GM23338 (cell line): ENCODE measurements at regions not wholly inside any gene's neighbourhood (a gene's known extent, or its start where the extent isn't known, plus 50 kb on each side); places are given as distances from the start of the nearest gene placed in this dataset.

Source experiments
- CREB1 ChIP-seq: fragments of 250-450 bp; sonication (Bioruptor Pico); IDR thresholded peaks from 2 replicates; pipeline ENCODE4 v1.5.0; 2020; ENCODE audit warnings: low read depth, mild to moderate bottlenecking, moderate library complexity
- ETS1 ChIP-seq: IDR thresholded peaks from 2 replicates; pipeline ENCODE4 v1.6.1; 2016; ENCODE audit warnings: antibody characterized with exemption
- EZH2phosphoT487 ChIP-seq: fragments of 200-600 bp; sonication (generic); IDR thresholded peaks from one replicate; pipeline ENCODE4 v1.8.1; 2018; ENCODE audit warnings: antibody characterized with exemption; ENCODE audit not compliant: unreplicated experiment
- NANOG ChIP-seq: IDR thresholded peaks from 2 replicates; pipeline ENCODE4 v1.6.1; 2016; ENCODE audit warnings: antibody characterized with exemption, borderline replicate concordance
- POLR2AphosphoS5 ChIP-seq: IDR thresholded peaks from 2 replicates; pipeline ENCODE4 v1.6.1; 2016; ENCODE audit warnings: antibody characterized with exemption, low read depth
- ZNF114 ChIP-seq: fragments of 250-450 bp; sonication (Bioruptor Pico); IDR thresholded peaks from 2 replicates; pipeline ENCODE4 v1.5.0; 2020; ENCODE audit warnings: mild to moderate bottlenecking, moderate library complexity
- ZNF462 ChIP-seq: fragments of 250-450 bp; sonication (Bioruptor Pico); IDR thresholded peaks from 2 replicates; pipeline ENCODE4 v1.5.0; 2020; ENCODE audit warnings: mild to moderate bottlenecking, moderate library complexity

- TF ChIP-seq ZNF462, result no peak
- TF ChIP-seq ZNF114 (CRISPR knock-in tag), result no peak
- TF ChIP-seq NANOG, result no peak
- TF ChIP-seq EZH2phosphoT487, result no peak
- no peak for TF ChIP-seq ETS1
- TF ChIP-seq CREB1 (CRISPR knock-in tag), result no peak
- TF ChIP-seq POLR2AphosphoS5, result no peak
Measured at GRCh38 chr17:68100000-68100641, 64.6 kb downstream of the KPNA2 start (continued).
